Tibial nerve (tissue), 4 donors: ENCODE measurements at regions not wholly inside any gene's neighbourhood (a gene's known extent, or its start where the extent isn't known, plus 50 kb on each side); places are given as distances from the start of the nearest gene placed in this dataset.

Experiments
- DNase-seq, 2 donors: peaks; one replicate each; pipeline ENCODE4 v3.0.0-alpha.2; 2019; ENCODE audit warnings: low spot score in 2 of 2
- H3K27ac ChIP-seq, 4 donors: fragments of 200-600 bp; sonication (generic) in 3 of 4; one replicate each; pipeline ENCODE4 v1.5.1; 2017 to 2019; ENCODE audit warnings: mild to moderate bottlenecking in 1 of 4
- H3K27me3 ChIP-seq, 2 donors: fragments of 200-600 bp; sonication (generic) in 1 of 2; one replicate each; pipeline versions ENCODE4 v1.5.1 to v1.6.0; 2017 to 2019
- H3K36me3 ChIP-seq, 3 donors: fragments of 200-600 bp; sonication (generic); one replicate each; pipeline ENCODE4 v1.5.1; 2018 to 2019
- H3K4me1 ChIP-seq, 4 donors: fragments of 200-600 bp; sonication (generic) in 3 of 4; one replicate each; pipeline ENCODE4 v1.5.1; 2017 to 2019
- H3K4me3 ChIP-seq, 4 donors: fragments of 200-600 bp; sonication (generic) in 3 of 4; one replicate each; pipeline ENCODE4 v1.5.1; 2017 to 2019; ENCODE audit warnings: mild to moderate bottlenecking in 1 of 4, moderate library complexity in 1 of 4
- H3K9me3 ChIP-seq, 4 donors: fragments of 200-600 bp; sonication (generic) in 3 of 4; one replicate each; pipeline ENCODE4 v1.5.1; 2017 to 2019
- EP300 ChIP-seq, 2 donors: sonication (generic); formaldehyde crosslinking; IDR thresholded peaks; one replicate each; pipeline ENCODE4 v1.6.1; 2017; ENCODE audit warnings: antibody characterized with exemption in 2 of 2, mild to moderate bottlenecking in 1 of 2
- POLR2A ChIP-seq, 2 donors: fragments of 450-650 bp; IDR thresholded peaks; one replicate each; pipeline ENCODE4 v1.6.1; 2017; ENCODE audit warnings: antibody characterized with exemption in 2 of 2, mild to moderate bottlenecking in 2 of 2, moderate library complexity in 2 of 2
- WGBS, 2 donors: methylation state at CpG; one replicate each; pipeline ENCODE4 v1.1.5; 2018; 5-methylcytosine and 5-hydroxymethylcytosine counted together
- TF ChIP-seq, protein P1 (sequence below), 5 experiments: fragments of 200-600 bp in 3 of 5; fragments of 450-650 bp in 2 of 5; sonication (generic) in 3 of 5; IDR thresholded peaks; one replicate each; pipeline ENCODE4 v1.5.1; 2016 to 2019; ENCODE audit warnings: antibody characterized with exemption in 5 of 5, mild to moderate bottlenecking in 3 of 5, moderate library complexity in 2 of 5

DNA sequence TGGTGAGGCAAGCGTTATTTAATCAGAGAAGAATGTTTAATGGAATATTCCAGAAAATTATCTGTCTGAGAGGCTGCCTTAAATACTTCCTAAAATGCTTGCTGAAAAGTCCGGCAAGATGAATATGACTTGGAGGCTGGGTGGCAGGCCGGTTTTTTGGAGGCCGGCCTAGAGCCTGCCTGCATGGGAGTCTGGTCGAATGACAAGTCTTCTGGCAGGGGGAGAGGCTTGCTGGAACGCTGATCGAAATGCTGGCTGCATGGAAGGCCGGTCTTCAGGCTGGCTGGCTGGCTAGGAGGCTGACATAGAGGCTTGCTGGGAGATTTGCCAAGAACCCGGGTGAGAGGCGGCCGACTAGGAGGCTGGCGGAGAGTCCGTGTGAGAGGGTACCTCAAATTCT is 135.7 kb downstream of the OR13A1 start:
- H3K9me3 ChIP-seq, result no peaks in the 10 kb centered on the region
- H3K27me3 ChIP-seq, result no peaks in the 10 kb centered on the region
- WGBS, 2 donors, result 62 to 73% methylated on average over 13 of the region's 13 CpGs
- H3K4me1 ChIP-seq, result no peaks in the 10 kb centered on the region
- no peak for DNase-seq
- H3K4me3 ChIP-seq, result no peak overlapping the region
- H3K36me3 ChIP-seq, result no peaks in the 10 kb centered on the region
- no peak overlapping the region for H3K27ac ChIP-seq
- TF ChIP-seq POLR2A (IDR thresholded peaks at IDR 0.05) (no peak), EP300 (IDR thresholded peaks at IDR 0.05) (no peak)
- TF ChIP-seq, protein P1, sequence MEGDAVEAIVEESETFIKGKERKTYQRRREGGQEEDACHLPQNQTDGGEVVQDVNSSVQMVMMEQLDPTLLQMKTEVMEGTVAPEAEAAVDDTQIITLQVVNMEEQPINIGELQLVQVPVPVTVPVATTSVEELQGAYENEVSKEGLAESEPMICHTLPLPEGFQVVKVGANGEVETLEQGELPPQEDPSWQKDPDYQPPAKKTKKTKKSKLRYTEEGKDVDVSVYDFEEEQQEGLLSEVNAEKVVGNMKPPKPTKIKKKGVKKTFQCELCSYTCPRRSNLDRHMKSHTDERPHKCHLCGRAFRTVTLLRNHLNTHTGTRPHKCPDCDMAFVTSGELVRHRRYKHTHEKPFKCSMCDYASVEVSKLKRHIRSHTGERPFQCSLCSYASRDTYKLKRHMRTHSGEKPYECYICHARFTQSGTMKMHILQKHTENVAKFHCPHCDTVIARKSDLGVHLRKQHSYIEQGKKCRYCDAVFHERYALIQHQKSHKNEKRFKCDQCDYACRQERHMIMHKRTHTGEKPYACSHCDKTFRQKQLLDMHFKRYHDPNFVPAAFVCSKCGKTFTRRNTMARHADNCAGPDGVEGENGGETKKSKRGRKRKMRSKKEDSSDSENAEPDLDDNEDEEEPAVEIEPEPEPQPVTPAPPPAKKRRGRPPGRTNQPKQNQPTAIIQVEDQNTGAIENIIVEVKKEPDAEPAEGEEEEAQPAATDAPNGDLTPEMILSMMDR (IDR thresholded peaks at IDR 0.05), result no peak

DNA sequence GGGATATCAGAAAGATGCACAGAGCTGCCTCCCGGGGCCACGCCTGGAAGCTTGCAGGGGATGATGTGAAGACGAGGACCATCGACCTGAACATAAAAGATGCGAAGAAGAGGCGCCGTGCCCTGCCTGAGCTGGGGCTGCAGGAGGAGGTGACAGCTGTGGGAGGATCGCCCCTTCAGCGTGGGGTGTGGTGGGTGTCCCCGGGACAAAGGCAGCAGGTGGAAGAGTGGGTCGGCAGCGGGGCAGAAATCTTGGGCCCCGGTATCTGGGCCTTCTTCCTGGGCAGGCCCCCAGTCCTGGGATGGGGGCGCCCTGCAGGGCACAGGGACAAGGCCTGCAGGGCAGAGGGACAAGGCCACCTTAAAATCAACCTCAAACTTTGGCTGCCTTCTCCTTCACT is 134.9 kb downstream of the OR13A1 start:
- Histone ChIP-seq H3K27ac (no peak overlapping the region), H3K27me3 (no peaks in the 10 kb centered on the region), H3K9me3 (no peaks in the 10 kb centered on the region), H3K36me3 (no peaks in the 10 kb centered on the region), H3K4me1 (no peaks in the 10 kb centered on the region), H3K4me3 (no peak overlapping the region)
- 90 to 96% methylated on average over 14 of the region's 14 CpGs for WGBS, 2 donors
- no peak for DNase-seq
- no peak for TF ChIP-seq POLR2A (IDR thresholded peaks at IDR 0.05)
- no peak for TF ChIP-seq EP300 (IDR thresholded peaks at IDR 0.05)
- TF ChIP-seq, protein P1 (IDR thresholded peaks at IDR 0.05), result no peak

DNA sequence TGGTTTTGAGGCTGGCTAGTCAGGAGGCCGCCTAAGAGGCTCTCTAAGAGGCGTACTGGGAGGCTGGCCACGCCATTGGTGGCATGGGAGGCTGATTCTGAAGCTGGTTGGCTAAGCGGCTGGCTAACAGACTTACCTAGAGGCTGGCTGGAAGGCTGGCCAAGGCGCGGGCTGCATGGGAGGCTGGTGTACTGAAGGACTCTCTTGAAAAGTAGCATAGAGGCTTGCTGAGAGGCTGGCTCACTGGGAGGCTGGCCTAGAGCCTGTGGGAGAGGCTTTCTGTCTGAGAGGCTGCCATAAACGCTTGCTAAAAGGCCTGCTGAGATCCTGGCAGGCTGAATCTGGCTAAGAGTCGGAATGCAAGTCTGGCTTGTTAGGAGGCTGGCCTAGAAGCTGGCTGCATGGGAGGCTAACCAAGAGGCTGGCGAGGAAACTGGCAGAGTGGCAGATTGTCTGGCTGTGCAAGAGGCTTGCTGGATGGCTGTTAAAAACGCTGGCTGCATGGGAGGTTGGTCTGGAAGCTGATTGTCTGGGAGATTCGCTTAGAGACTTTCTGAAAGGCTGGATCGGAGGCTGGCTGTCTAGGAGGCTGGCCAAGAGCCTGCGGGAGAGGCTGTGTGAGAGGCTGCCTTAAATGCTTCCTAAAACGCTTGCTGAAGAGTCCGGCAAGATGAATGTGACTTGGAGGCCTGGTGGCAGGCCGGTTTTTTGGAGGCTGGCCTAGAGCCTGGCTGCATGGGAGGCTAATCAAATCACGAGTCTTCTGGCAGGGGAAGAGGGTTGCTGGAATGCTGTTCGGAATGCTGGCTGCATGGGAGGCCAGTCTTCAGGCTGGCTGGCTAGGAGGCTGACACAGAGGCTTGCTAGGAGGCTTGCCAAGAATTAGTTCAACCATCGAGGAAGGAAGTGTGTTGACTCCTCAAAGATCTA is 134.2 kb downstream of the OR13A1 start:
- DNase-seq, result no peak
- H3K4me1 ChIP-seq, result no peaks in the 10 kb centered on the region
- H3K9me3 ChIP-seq, result no peaks in the 10 kb centered on the region
- no peaks in the 10 kb centered on the region for H3K27me3 ChIP-seq
- H3K4me3 ChIP-seq, result no peak overlapping the region
- no peaks in the 10 kb centered on the region for H3K36me3 ChIP-seq
- no peak overlapping the region for H3K27ac ChIP-seq
- 74 to 76% methylated on average over 18 to 19 of the region's 19 CpGs for WGBS, 2 donors
- no peak for TF ChIP-seq EP300 (IDR thresholded peaks at IDR 0.05)
- TF ChIP-seq, protein P1 (IDR thresholded peaks at IDR 0.05), result no peak
- no peak for TF ChIP-seq POLR2A (IDR thresholded peaks at IDR 0.05)

DNA sequence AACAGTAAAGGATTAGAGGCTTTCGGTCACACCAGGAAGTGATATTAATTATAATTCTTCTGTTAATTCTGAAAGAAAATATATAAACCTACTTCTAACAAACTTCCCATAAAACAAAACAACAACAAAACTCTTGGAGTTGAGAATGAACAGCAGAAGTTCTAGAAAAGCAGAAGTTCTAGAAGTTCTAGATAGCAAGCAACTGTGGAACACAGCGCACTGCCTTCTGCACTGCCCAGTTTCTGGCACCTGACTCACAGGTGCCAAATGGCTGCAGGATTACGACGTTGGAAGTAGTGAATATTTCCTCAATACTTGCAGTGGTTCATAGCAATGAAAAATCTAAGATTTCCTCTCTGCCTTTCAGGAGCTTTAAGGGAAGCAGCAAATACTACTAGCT is 132.2 kb downstream of the OR13A1 start:
- no peak overlapping the region for H3K4me3 ChIP-seq
- 89 to 90% methylated on average over 4 of the region's 4 CpGs for WGBS, 2 donors

More for the DNA sequence above, 132.2 kb downstream of the OR13A1 start:
- Histone ChIP-seq H3K27me3 (no peaks in the 10 kb centered on the region), H3K4me1 (no peaks in the 10 kb centered on the region), H3K27ac (no peak overlapping the region), H3K9me3 (no peaks in the 10 kb centered on the region), H3K36me3 (no peaks in the 10 kb centered on the region)
- DNase-seq, result no peak
- TF ChIP-seq EP300 (IDR thresholded peaks at IDR 0.05) (no peak), POLR2A (IDR thresholded peaks at IDR 0.05) (no peak)
- TF ChIP-seq, protein P1 (IDR thresholded peaks at IDR 0.05), result no peak
